ACHN (cell line): ENCODE measurements at regions not wholly inside any gene's neighbourhood (a gene's known extent, or its start where the extent isn't known, plus 50 kb on each side); places are given as distances from the start of the nearest gene placed in this dataset.
A peak's percentile ranks its signal among the peaks of the same experiment; 100 is the strongest.

Source experiments
- DNase-seq: peaks from one replicate; pipeline ENCODE4 v3.0.0-alpha.2; 2015
- in situ Hi-C: cut with HindIII; loops from 2 replicates; pipeline ENCODE4 v1.10.0; 2017; ENCODE audit warnings: low sequenced_read_pairs, low pct_ligation_motif_present, low pct_unique_long_range_greater_than_20kb

- DNase-seq: no peak
Measured at GRCh38 chr4:135732448-135732847, 1530.9 kb upstream of the PABPC4L start.

GRCh38 chr4:135731682-135732081, 1530.1 kb upstream of the PABPC4L start:
- no peak for DNase-seq
- in situ Hi-C loops: no loop called here

More at GRCh38 chr4:135732448-135732847, 1530.9 kb upstream of the PABPC4L start:
- in situ Hi-C loops: no loop called here

GRCh38 chr4:135724421-135724820, 1522.8 kb upstream of the PABPC4L start:
- no peak for DNase-seq
- in situ Hi-C loops: no loop called here

- in situ Hi-C loops: no loop called here
- DNase-seq: peak; percentile 10
Measured at GRCh38 chr4:135718019-135718418, 1516.4 kb upstream of the PABPC4L start.

GRCh38 chr4:135705343-135705742, 1503.8 kb upstream of the PABPC4L start:
- DNase-seq: no peak
- in situ Hi-C loops: no loop called here

GRCh38 chr4:135694066-135694465, 1492.5 kb upstream of the PABPC4L start:
- in situ Hi-C loops: no loop called here

GRCh38 chr4:135684001-135684400, 1482.4 kb upstream of the PABPC4L start:
- in situ Hi-C loops: no loop called here
- DNase-seq: no peak

More at GRCh38 chr4:135694066-135694465, 1492.5 kb upstream of the PABPC4L start:
- no peak for DNase-seq

- DNase-seq: no peak
- in situ Hi-C loops: no loop called here
Measured at GRCh38 chr4:135672202-135672601, 1470.6 kb upstream of the PABPC4L start.

- in situ Hi-C loops: no loop called here
- DNase-seq: no peak
Measured at GRCh38 chr4:135670548-135670947, 1469.0 kb upstream of the PABPC4L start.
